ENCODE measurements at regions not wholly inside any gene's neighbourhood (a gene's known extent, or its start where the extent isn't known, plus 50 kb on each side); places are given as distances from the start of the nearest gene placed in this dataset.

DNA sequence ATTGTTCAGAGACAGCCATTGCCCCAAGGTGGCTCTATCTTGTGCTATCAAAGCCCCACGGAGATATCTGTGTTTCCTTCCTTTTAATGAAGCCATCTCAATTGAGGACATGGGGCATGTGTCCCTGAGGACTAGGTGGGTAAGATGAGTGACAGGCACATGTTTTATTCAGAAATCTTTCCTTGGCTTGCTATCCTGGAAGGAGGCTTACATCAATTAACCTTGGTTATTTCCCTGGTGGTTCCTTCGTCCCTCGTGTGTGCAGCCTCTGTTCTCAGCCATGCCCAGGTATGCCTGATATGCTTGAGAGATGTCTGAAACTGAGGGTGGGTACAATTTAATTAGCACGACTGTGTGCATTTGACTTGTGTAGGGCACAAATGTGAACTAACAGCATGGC is 102.2 kb upstream of the TUT7 start:
- no peak overlapping the region for H3K9ac ChIP-seq (ENCODE audit: low read length)
- H3K27ac ChIP-seq (ENCODE audit: low read length) = no peak overlapping the region
- H3F3A ChIP-seq (ENCODE audit: insufficient read depth, low read length, poor library complexity, severe bottlenecking) = no peaks in the 10 kb centered on the region
- H3K4me3 ChIP-seq (ENCODE audit: low read length) = no peak overlapping the region
- H2AFZ ChIP-seq (ENCODE audit: low read depth, low read length) = no peak overlapping the region
- no peak for TF ChIP-seq SMC3 (conservative IDR thresholded peaks at IDR 0.05; ENCODE audit: poor library complexity)
- no peak for TF ChIP-seq EP300 (conservative IDR thresholded peaks at IDR 0.05; ENCODE audit: poor library complexity, severe bottlenecking)
- TF ChIP-seq MXI1 (conservative IDR thresholded peaks at IDR 0.05; ENCODE audit: poor library complexity, severe bottlenecking) = no peak
- no peak for TF ChIP-seq REST (IDR thresholded peaks at IDR 0.05; ENCODE audit: borderline replicate concordance)
- no peak for TF ChIP-seq TAF1 (IDR thresholded peaks at IDR 0.05; ENCODE audit: low read depth)
- H3K36me3 ChIP-seq (ENCODE audit: insufficient read depth, low read length) = no peaks in the 10 kb centered on the region
- H3K79me2 ChIP-seq (replicated peaks; ENCODE audit: insufficient read depth, low read length) = no peaks in the 10 kb centered on the region
- H4K20me1 ChIP-seq (ENCODE audit: insufficient read depth) = no peaks in the 10 kb centered on the region
- H3K4me2 ChIP-seq (ENCODE audit: low read length) = no peak overlapping the region
- H3K9me2 ChIP-seq (ENCODE audit: insufficient read depth, low read length) = no peaks in the 10 kb centered on the region
- no peaks in the 10 kb centered on the region for H3K9me3 ChIP-seq (ENCODE audit: low read length)
- no peaks in the 10 kb centered on the region for H3K27me3 ChIP-seq (ENCODE audit: insufficient read depth, low read depth, low read length)

GRCh38 chr9:86454701-86455615 is 100.7 kb upstream of the TUT7 start:
- Histone ChIP-seq H3K27me3 (ENCODE audit: insufficient read depth, low read depth, low read length) (no peaks in the 10 kb centered on the region), H3K79me2 (replicated peaks; ENCODE audit: insufficient read depth, low read length) (no peaks in the 10 kb centered on the region), H3K9me2 (ENCODE audit: insufficient read depth, low read length) (no peaks in the 10 kb centered on the region), H4K20me1 (ENCODE audit: insufficient read depth) (no peaks in the 10 kb centered on the region), H3F3A (ENCODE audit: insufficient read depth, low read length, poor library complexity, severe bottlenecking) (no peaks in the 10 kb centered on the region), H2AFZ (ENCODE audit: low read depth, low read length) (no peak overlapping the region), H3K4me3 (ENCODE audit: low read length) (no peak overlapping the region), H3K9me3 (ENCODE audit: low read length) (no peaks in the 10 kb centered on the region), H3K4me2 (ENCODE audit: low read length) (no peak overlapping the region), H3K9ac (ENCODE audit: low read length) (no peak overlapping the region), H3K27ac (ENCODE audit: low read length) (no peak overlapping the region), H3K36me3 (ENCODE audit: insufficient read depth, low read length) (no peaks in the 10 kb centered on the region)
- no peak for TF ChIP-seq REST (IDR thresholded peaks at IDR 0.05; ENCODE audit: borderline replicate concordance)

All from neural cell (in vitro differentiated cells).